ENCODE measurements at regions not wholly inside any gene's neighbourhood (a gene's known extent, or its start where the extent isn't known, plus 50 kb on each side); places are given as distances from the start of the nearest gene placed in this dataset.

DNA sequence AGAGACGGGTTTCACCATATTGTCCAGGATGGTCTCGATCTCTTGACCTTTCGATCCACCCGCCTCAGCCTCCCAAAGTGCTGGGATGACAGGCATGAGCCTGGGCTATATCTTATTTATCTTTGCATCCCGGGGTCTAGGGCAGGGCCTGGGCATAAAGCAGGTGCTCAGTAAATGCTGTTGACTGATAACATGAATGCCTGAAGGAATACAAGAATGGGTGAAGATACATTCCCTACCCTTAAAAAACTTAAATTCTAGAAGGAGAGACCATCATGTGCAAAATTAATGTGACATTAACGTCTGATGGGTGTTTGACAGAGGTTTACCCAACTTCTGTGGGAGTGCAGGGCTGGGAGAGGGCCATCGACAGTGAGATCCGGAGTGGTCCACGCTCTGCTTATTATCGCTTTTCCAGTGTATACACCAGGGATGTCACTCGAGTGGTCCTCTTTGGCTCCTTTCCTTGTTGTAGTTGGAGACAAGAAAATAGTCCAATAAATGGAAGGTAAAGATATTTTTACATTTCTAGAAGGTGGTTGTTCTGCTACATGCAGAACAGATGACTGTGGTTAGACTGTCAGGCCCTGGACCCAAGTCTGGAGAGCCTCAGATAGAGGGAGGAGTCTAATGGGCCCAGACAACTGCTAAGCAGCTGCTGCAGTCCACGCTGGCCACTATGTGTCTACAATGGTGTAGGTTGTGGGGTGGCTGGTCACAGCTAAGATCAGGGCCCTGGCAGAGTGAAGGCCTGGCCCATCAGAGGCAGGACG, 131.7 kb downstream of the MYCN start:
- DNase-seq (ENCODE audit: low read depth): no peak
- H3K4me3 ChIP-seq (ENCODE audit: low read depth, low read length): no peak overlapping the region
- TF ChIP-seq CTCF (IDR thresholded peaks at IDR 0.05; ENCODE audit: low read depth, low read length, missing control alignments): no peak

GRCh38 chr2:16071039-16071864, 130.9 kb downstream of the MYCN start:
- no peak overlapping the region for H3K4me3 ChIP-seq (ENCODE audit: low read depth, low read length)
- DNase-seq (ENCODE audit: low read depth): no peak
- TF ChIP-seq CTCF (IDR thresholded peaks at IDR 0.05; ENCODE audit: low read depth, low read length, missing control alignments): no peak

DNA sequence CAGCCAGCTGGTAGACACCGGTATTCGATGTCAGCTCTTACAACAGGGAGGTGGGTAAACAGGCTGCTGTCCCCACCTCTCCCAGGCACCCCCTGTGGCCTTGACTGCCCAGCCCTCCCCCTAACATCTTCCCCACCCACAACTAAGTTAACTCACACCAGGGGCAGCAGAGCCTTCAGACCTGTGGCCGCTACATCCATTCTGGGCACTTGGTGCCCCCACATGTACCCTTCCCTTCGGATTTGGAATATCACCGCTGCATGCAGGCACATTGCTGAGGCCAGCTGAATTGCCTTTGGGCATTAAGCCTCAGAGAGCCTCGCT, 130.3 kb downstream of the MYCN start:
- TF ChIP-seq CTCF (IDR thresholded peaks at IDR 0.05; ENCODE audit: low read depth, low read length, missing control alignments): no peak
- H3K4me3 ChIP-seq (ENCODE audit: low read depth, low read length): no peak overlapping the region
- no peak for DNase-seq (ENCODE audit: low read depth)

- DNase-seq (ENCODE audit: low read depth): no peak
- H3K4me3 ChIP-seq (ENCODE audit: low read depth, low read length): no peak overlapping the region
- TF ChIP-seq CTCF (IDR thresholded peaks at IDR 0.05; ENCODE audit: low read depth, low read length, missing control alignments): no peak
Measured at GRCh38 chr2:16069933-16070647, 129.7 kb downstream of the MYCN start.

- no peak for DNase-seq (ENCODE audit: low read depth)
- TF ChIP-seq CTCF (IDR thresholded peaks at IDR 0.05; ENCODE audit: low read depth, low read length, missing control alignments): no peak
- no peak overlapping the region for H3K4me3 ChIP-seq (ENCODE audit: low read depth, low read length)
Measured at GRCh38 chr2:16069663-16069932, 129.2 kb downstream of the MYCN start.

GRCh38 chr2:16068552-16068940, 128.2 kb downstream of the MYCN start:
- no peak for TF ChIP-seq CTCF (IDR thresholded peaks at IDR 0.05; ENCODE audit: low read depth, low read length, missing control alignments)
- DNase-seq (ENCODE audit: low read depth): no peak
- H3K4me3 ChIP-seq (ENCODE audit: low read depth, low read length): no peak overlapping the region

Data from GM12864 (cell line).